HepG2 (cell line): ENCODE measurements at regions not wholly inside any gene's neighbourhood (a gene's known extent, or its start where the extent isn't known, plus 50 kb on each side); places are given as distances from the start of the nearest gene placed in this dataset.

ENCODE experiments used
- ETV6 ChIP-seq: sonication (generic); formaldehyde crosslinking; conservative IDR thresholded peaks from 2 replicates; pipeline ENCODE4 v1.4.0; 2020; ENCODE audit warnings: missing genetic modification reagents
- FOXA1 ChIP-seq, 2 experiments: fragments of 450-650 bp in 1 of 2; sonication (generic) in 1 of 2; formaldehyde crosslinking in 1 of 2; IDR thresholded peaks; 2 replicates each; pipeline versions ENCODE4 v1.4.0 to v1.6.1; 2016 to 2020; ENCODE audit warnings: missing genetic modification reagents in 1 of 2
- IRX3 ChIP-seq: sonication (generic); formaldehyde crosslinking; IDR thresholded peaks from 2 replicates; pipeline ENCODE4 v1.8.1; 2023; ENCODE audit warnings: mild to moderate bottlenecking, low read depth, missing genetic modification reagents, borderline replicate concordance
- POLR2A ChIP-seq, 2 experiments: IDR thresholded peaks; 2 replicates each; pipeline ENCODE4 v1.6.1; 2011; ENCODE audit warnings: low read depth in 2 of 2, low read length in 2 of 2, mild to moderate bottlenecking in 1 of 2, moderate library complexity in 1 of 2; ENCODE audit not compliant: insufficient read depth in 1 of 2
- TCF7 ChIP-seq: sonication (generic); IDR thresholded peaks from 2 replicates; pipeline ENCODE4 v1.6.1; 2016; ENCODE audit warnings: antibody characterized with exemption, low read depth
- ZNF33B ChIP-seq: sonication (generic); formaldehyde crosslinking; IDR thresholded peaks from 2 replicates; pipeline ENCODE4 v1.5.1; 2020; ENCODE audit warnings: mild to moderate bottlenecking, missing genetic modification reagents
- ZNF431 ChIP-seq: sonication (generic); formaldehyde crosslinking; IDR thresholded peaks from 2 replicates; pipeline ENCODE4 v1.9.0; 2022; ENCODE audit warnings: missing genetic modification reagents, low read depth, mild to moderate bottlenecking, borderline replicate concordance
- ZNF670 ChIP-seq: sonication (generic); formaldehyde crosslinking; IDR thresholded peaks from 2 replicates; pipeline ENCODE4 v1.8.0; 2022; ENCODE audit warnings: mild to moderate bottlenecking, missing genetic modification reagents, borderline replicate concordance

DNA sequence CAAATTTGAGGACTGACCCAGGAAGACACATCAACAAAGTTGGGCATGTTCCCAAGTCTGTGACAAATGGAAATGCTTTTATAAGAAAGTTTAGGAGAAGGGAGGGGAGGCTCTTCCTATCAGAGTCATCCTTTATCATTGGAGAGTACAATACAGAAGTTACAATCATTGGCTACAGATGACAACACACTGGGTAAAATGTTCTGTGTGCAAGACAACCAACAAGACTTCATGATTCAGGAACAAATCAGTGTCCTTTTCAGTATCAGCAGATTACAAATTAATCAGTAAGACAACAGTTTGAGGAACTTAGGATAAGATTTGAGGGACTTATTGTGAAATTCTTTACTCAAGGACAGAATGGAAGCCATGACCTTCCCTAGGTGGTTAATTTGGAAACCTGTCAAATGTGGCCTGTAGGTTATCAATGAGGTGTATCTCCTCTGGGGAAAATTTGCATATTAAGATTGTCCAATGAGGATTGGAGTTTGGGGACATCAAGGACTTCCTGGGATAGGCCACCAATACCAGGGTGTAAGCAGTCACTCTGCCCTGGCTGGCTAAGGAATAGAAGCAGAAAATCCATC is 274.4 kb upstream of the RORA start:
- TF ChIP-seq FOXA1 (IDR thresholded peaks at IDR 0.05) (no peak), FOXA1 (CRISPR knock-in tag; IDR thresholded peaks at IDR 0.05) (no peak), ZNF670 (no peak), POLR2A (IDR thresholded peaks at IDR 0.05; ENCODE audit: insufficient read depth in 1 of 2, low read depth in 2 of 2, low read length in 2 of 2) (no peak), ZNF33B (CRISPR knock-in tag) (no peak), IRX3 (CRISPR knock-in tag) (no peak), ETV6 (CRISPR knock-in tag) (no peak), TCF7 (no peak), ZNF431 (CRISPR knock-in tag) (no peak)
